IPS-15b (cell line): ENCODE measurements at regions not wholly inside any gene's neighbourhood (a gene's known extent, or its start where the extent isn't known, plus 50 kb on each side); places are given as distances from the start of the nearest gene placed in this dataset.
A peak's percentile ranks its signal among the peaks of the same experiment; 100 is the strongest.

ENCODE experiments used
- H3K27me3 ChIP-seq: one replicate; pipeline ENCODE4 v1.6.1; 2013; ENCODE audit warnings: low read length; ENCODE audit not compliant: control insufficient read depth, insufficient read depth
- H3K36me3 ChIP-seq: one replicate; pipeline ENCODE4 v1.6.1; 2013; ENCODE audit warnings: low read length; ENCODE audit not compliant: control insufficient read depth, insufficient read depth
- H3K4me1 ChIP-seq: one replicate; pipeline ENCODE4 v1.6.1; 2013; ENCODE audit warnings: mild to moderate bottlenecking, low read length; ENCODE audit not compliant: control insufficient read depth, insufficient read depth
- H3K4me3 ChIP-seq: one replicate; pipeline ENCODE4 v1.5.1; 2013; ENCODE audit warnings: low read depth, low read length
- H3K9ac ChIP-seq: one replicate; pipeline ENCODE4 v1.6.1; 2013; ENCODE audit warnings: low read depth, mild to moderate bottlenecking, low read length
- H3K9me3 ChIP-seq: one replicate; pipeline ENCODE4 v1.6.1; 2013; ENCODE audit warnings: mild to moderate bottlenecking, low read length; ENCODE audit not compliant: control insufficient read depth, insufficient read depth

DNA sequence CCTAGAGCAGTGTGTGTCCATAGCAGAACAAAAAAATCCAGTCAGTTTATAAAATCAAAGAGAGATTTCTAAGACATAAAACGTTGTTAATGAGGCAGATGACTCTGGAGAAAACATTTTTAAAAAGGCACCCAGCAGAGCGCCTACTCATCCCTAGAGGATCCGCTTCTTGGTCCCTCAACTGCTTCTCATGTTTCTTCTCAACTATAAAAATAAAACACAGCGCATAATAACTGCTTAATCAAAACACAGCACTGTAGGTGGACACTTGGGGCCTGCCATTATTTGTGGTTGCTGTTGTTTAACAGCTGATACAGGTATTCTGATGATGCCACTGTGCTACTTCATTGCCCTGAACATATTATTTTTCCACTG is 347.9 kb downstream of the FGF9 start:
- H3K4me3 ChIP-seq: no peak overlapping the region
- H3K36me3 ChIP-seq: no peaks in the 10 kb centered on the region
- H3K27me3 ChIP-seq: no peaks in the 10 kb centered on the region
- H3K9me3 ChIP-seq: no peaks in the 10 kb centered on the region
- H3K9ac ChIP-seq: no peak overlapping the region
- H3K4me1 ChIP-seq: no peaks in the 10 kb centered on the region

DNA sequence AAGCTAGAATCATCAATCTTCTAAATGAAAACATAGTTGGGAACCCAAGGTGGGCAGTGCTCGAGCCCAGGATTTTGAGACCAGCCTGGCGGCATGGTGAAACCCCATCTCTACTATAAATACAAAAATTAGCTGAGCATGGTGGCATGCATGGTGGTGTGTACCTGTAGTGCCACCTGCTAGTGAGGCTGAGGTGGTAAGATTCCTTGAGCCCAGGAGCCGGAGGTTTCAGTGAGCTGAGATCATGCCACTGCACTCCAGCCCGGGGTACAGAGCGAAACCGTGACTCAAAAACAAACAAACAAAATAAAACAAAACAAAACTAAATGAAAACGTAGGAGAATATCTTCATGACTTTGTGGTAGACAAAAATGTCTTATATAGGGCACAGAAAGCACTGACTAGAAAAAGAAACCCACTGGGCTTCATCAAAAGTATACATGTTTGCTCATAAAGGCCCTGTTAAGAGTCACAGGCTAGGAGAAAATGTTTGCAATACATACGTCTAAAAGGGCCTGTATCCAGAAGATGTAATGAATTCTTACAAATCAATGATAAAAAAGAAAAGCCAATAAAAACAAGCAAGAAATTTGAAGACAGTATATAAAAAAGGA is 353.6 kb downstream of the FGF9 start:
- Histone ChIP-seq H3K4me3 (no peak overlapping the region), H3K9ac (no peak overlapping the region), H3K9me3 (no peaks in the 10 kb centered on the region), H3K27me3 (no peaks in the 10 kb centered on the region), H3K4me1 (no peaks in the 10 kb centered on the region), H3K36me3 (no peaks in the 10 kb centered on the region)

DNA sequence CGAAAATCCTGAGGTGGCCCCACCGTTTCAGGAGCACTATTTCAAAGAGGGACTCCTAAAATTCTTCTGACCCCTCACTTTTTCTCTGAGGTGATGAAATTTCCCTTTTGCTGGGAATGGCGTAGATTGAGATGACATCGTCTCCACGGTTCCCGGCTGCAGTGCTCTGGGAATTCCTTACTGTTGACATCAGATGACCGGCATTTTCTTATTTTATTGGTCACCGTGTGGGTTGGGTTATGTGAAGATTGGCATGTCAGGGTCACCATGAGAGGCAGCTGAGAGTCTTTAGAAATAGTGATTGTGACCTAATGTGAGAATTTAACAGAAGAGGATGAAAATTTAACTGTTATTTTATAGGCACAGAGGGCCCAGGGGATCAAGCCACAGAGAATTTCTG is 356.7 kb downstream of the FGF9 start:
- no peak overlapping the region for H3K9ac ChIP-seq
- H3K36me3 ChIP-seq: no peaks in the 10 kb centered on the region
- no peak overlapping the region for H3K4me3 ChIP-seq
- H3K27me3 ChIP-seq: no peaks in the 10 kb centered on the region
- no peaks in the 10 kb centered on the region for H3K9me3 ChIP-seq
- H3K4me1 ChIP-seq: no peaks in the 10 kb centered on the region

DNA sequence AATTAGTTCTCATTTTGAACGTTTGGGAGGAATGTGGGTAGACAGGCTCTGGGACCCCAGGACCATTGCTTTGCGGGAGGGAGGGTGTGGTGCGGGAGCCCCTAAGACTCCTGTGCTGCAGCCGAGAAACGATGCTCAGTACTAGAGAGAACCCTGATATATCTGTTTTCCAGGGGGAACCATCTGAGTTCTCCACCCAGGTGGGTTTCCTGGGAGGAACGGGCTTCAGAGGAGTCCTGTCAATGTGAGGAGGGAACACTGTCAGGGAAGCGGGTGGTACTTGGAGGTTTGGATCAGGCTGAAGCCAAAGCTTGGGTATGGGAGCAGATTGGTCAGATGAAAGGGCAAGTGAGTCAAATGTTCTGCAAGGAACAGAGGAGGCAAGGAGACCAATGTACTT is 358.0 kb downstream of the FGF9 start:
- Histone ChIP-seq H3K9me3 (no peaks in the 10 kb centered on the region), H3K4me1 (no peaks in the 10 kb centered on the region), H3K9ac (no peak overlapping the region), H3K36me3 (no peaks in the 10 kb centered on the region), H3K4me3 (no peak overlapping the region), H3K27me3 (no peaks in the 10 kb centered on the region)

DNA sequence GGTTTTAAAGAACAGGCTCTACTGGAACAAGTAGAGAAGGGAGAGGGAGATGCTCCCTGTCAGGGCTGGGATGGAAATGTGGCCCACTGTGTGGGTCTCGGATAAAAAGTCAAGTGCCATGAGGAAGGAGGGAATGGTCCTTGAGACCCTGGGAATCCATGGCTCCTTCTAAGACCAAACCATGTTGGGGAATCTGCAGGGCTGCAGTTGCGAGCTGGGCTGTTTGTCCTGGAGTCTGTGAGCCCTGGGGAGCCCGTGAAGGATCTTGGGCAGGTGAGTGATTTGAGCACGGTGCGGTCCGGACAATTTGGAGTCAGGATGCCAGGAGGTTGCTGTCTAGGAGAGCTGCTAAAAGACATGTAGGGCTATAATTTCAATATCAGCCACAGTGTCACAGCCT is 359.4 kb downstream of the FGF9 start:
- Histone ChIP-seq H3K27me3 (no peaks in the 10 kb centered on the region), H3K9ac (no peak overlapping the region), H3K4me1 (no peaks in the 10 kb centered on the region), H3K36me3 (no peaks in the 10 kb centered on the region), H3K4me3 (no peak overlapping the region), H3K9me3 (no peaks in the 10 kb centered on the region)

DNA sequence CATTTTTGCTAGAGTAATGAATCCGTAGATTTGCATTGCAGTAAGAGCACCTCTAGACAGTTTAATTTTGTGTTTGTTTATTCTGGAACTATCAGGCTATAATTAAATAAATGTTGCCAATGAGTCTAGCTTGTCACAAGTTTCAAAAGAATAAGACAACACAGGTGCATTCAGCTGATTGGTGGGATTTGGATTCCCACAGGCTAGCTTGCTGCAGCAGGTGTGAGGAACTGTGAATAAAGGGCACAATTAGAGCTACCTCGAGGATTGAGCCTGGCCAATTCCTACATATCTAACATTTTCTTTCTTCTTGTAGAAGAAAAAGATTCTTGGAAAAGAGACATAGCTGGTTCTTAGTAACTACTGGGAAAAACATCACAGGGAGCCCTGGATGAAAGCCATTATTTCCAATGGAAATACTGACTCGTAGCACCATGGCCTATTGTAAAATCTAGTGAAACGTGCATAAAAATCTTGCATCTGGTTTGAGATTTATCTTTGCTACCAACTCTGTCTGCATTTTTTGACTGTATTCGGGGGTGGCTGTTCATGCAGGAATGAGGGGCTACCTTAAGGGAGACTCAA is 360.9 kb downstream of the FGF9 start:
- Histone ChIP-seq H3K9me3 (no peaks in the 10 kb centered on the region), H3K27me3 (no peaks in the 10 kb centered on the region), H3K4me1 (no peaks in the 10 kb centered on the region), H3K4me3 (no peak overlapping the region), H3K36me3 (no peaks in the 10 kb centered on the region), H3K9ac (no peak overlapping the region)

DNA sequence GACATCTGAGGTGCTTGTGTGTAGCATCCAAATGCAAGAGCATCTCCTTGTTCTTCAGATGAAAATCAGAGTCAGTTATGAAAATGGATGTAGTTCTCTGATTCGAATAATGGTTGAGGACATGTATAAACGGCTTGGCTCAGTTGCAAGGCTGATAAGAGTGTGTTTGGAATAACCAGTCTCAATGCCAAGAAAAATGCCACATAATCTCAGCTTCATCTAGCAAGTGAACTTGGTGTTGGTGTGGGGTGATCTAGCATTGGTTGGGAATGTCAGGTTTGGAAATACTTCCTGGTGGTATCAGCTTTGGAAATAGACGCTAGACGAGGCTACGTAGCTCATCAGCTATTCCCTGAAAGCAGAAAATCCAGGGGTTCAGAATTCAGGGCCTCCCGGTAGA is 362.0 kb downstream of the FGF9 start:
- H3K4me3 ChIP-seq: no peak overlapping the region
- no peaks in the 10 kb centered on the region for H3K4me1 ChIP-seq
- H3K9ac ChIP-seq: no peak overlapping the region
- no peaks in the 10 kb centered on the region for H3K9me3 ChIP-seq
- H3K27me3 ChIP-seq: no peaks in the 10 kb centered on the region
- no peaks in the 10 kb centered on the region for H3K36me3 ChIP-seq

DNA sequence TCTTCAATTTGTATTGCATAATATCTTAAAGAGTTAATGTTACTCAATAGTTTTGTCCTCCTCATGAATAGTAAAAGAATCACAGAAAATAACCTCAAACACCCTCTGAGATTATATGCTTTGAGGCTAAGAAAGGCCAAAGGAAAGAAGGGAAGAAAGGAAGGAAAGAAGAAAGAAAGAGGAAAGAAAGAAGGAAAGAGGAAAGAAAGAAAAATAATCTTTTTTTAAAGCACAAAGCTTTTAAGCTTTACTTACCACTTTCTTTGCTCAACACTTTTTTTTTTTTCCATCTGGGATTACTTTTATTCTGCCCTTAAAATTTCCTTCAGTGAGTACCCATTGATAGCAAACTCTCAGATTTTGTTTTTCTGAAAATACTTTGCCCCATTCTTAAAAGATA is 369.1 kb downstream of the FGF9 start:
- Histone ChIP-seq H3K4me1 (no peaks in the 10 kb centered on the region), H3K9me3 (no peaks in the 10 kb centered on the region), H3K9ac (no peak overlapping the region), H3K27me3 (no peaks in the 10 kb centered on the region), H3K4me3 (no peak overlapping the region), H3K36me3 (no peaks in the 10 kb centered on the region)

DNA sequence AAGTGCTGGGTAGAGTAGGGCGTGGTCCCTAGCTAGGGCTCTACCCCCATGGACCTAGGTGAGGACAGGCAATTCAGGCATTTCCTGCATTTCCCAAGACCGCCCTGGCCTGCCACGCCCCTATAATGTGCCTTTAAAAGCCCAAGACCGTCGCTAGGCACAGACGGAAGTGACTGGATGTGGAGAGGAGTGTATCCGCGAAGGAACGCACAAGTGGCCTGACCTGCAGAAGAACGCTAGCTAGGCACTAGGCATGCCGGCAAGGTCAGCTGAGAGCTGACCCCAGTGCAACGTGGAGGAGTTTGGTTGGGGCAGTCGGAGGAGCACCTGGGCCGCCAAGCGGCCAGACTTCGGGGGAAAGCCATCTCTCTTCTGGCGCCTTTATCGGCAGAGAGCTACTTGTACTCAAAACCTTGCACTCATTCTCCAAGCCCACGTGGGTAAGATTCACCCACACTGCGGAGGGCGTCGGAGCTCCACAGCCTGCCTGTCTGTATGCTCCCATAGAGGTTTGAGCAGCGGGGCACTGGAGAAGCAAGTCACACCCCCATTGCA is 370.0 kb downstream of the FGF9 start:
- Histone ChIP-seq H3K4me1 (no peaks in the 10 kb centered on the region), H3K27me3 (no peaks in the 10 kb centered on the region), H3K36me3 (no peaks in the 10 kb centered on the region), H3K4me3 (peak overlapping the region; percentile 88), H3K9me3 (no peaks in the 10 kb centered on the region), H3K9ac (peak overlapping the region; percentile 51)

DNA sequence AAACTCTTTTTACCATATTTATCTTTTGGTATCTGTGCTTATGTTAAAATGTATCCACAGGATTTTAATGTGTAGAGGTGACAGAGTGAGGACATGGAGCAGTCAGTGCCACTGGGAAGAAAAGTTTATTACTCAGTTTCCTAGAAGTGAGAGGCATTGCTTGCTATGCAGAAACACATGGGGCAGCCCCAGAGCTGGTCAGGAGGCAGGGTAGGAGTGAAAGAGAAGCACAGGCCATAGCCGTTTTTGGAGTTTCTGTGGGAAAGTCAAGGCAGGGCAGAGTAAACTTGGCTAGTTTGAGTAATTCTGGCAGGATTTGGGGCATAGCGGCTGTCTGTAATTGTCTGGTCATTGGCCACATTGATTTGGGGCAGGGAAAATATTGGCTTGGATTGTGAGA is 370.9 kb downstream of the FGF9 start:
- H3K9ac ChIP-seq: no peak overlapping the region
- H3K4me3 ChIP-seq: peak overlapping the region; percentile 88

DNA sequence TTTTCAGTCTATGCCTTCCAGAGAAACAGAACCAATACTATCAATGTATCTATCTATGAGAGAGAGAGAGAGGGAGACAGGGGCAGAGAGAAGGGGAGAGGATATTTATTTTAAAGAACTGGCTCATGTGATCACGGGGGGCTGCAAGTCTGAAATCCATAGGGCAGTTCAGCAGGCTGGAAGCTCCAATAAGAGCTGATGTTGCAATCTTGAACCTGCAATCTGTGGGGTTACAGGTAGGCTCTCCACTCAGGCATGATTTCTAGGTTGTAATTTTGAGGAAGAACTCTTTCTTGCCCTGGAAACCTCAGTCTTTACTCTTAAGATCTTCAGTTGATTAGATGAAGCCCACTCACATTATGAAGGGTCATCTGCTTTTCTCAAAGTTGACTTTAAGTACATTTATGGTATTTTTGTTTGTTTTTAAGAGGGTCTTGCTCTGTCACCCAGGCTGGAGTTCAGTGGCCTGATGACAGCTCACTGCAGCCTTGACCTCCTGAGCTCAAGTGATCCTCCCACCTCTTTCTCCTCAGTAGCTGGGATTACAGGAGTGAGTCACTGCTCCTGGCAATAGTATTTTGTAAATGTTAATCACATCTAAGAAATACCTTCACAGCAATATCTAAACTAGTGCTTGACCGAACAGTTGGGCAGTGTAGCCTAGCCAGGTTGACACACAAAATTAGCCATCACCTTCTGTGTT is 376.4 kb downstream of the FGF9 start:
- H3K36me3 ChIP-seq: no peaks in the 10 kb centered on the region
- H3K27me3 ChIP-seq: no peaks in the 10 kb centered on the region
- H3K4me1 ChIP-seq: no peaks in the 10 kb centered on the region
- H3K4me3 ChIP-seq: no peak overlapping the region
- H3K9ac ChIP-seq: no peak overlapping the region
- H3K9me3 ChIP-seq: no peaks in the 10 kb centered on the region

More for the DNA sequence above, 370.9 kb downstream of the FGF9 start:
- Histone ChIP-seq H3K4me1 (no peaks in the 10 kb centered on the region), H3K27me3 (no peaks in the 10 kb centered on the region), H3K9me3 (no peaks in the 10 kb centered on the region), H3K36me3 (no peaks in the 10 kb centered on the region)

DNA sequence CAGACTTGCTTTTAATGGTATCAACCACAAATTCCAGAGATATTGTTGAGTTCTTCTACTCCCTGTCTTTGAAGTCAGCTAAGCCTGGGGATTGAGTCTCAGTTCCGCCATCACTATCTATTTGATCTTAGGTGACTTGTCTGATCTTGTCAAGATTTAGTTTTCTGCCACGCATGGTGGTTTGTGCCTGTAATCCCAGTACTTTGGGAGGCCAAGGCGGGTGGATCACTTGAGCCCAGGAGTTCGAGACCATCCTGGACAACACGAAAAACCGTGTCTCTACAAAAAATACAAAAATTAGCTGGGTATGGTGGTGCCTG is 376.9 kb downstream of the FGF9 start:
- no peaks in the 10 kb centered on the region for H3K9me3 ChIP-seq
- no peaks in the 10 kb centered on the region for H3K4me1 ChIP-seq
- H3K36me3 ChIP-seq: no peaks in the 10 kb centered on the region
- no peak overlapping the region for H3K9ac ChIP-seq
- no peak overlapping the region for H3K4me3 ChIP-seq
- no peaks in the 10 kb centered on the region for H3K27me3 ChIP-seq
